SW 1271 (cell line): ENCODE measurements at regions not wholly inside any gene's neighbourhood (a gene's known extent, or its start where the extent isn't known, plus 50 kb on each side); places are given as distances from the start of the nearest gene placed in this dataset.

Experiments
- DNase-seq, 2 experiments: peaks; one replicate each; lab custom pipeline; 2025; lab: John Stamatoyannopoulos, UW

DNA sequence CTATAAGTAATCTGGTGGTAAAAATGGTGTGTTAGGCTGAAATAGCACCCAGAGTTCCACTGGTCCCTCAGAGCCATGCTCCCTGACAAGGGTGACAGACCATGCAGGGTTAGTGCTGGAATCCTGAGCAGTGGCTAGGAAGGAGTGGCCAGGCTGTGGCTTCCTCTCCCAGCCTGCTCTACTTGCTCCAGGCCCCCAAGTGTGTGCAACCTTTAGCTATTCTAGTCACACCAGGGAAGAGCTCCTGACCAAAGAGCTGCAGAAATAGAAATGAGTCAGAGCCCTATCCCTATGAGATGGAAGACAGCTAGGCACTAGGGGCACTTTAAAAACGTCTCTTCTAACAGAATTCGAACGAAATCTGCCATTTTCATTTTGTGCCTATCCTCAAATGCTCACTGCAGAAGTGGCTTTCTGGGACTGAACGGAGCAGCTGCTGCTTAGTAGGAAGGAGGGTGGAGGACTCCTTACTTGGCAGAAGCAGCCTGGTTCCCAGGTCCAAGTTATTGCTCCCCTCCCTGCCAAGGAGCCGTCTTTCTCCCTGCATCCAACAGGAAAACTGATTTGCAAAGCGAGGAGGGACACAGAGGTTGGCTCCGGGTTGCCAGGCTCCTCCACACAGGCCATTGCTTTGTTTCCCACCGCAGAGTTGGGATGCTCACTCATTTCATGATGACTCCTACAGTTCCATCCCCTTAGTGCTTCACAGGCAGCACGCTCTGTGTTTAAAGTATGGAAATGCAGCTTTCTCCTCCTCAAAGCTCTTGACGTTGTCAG lies 754.5 kb downstream of the C6orf118 start:
- DNase-seq, result no peak

DNA sequence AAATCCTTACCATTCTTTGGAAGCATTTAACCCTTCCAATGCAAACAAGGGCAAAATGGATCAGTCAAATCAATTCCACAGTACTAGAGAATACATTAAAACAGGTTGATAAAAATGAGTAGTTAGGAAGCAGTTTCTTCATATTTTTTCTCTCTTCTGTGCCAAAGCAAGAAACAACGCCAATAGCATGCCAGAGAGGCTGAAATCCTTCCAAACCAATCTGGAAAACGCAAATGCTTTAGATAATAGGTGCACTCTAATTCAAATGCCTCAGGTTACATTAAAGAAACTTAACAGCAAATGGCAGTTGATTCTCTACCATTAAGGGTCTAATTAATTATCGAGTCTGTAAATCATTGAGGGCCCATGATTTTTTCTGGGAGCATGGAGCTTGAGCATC lies 755.2 kb downstream of the C6orf118 start:
- no peak for DNase-seq

GRCh38 chr6:164551706-164552105 lies 757.7 kb downstream of the C6orf118 start:
- DNase-seq, result no peak

DNA sequence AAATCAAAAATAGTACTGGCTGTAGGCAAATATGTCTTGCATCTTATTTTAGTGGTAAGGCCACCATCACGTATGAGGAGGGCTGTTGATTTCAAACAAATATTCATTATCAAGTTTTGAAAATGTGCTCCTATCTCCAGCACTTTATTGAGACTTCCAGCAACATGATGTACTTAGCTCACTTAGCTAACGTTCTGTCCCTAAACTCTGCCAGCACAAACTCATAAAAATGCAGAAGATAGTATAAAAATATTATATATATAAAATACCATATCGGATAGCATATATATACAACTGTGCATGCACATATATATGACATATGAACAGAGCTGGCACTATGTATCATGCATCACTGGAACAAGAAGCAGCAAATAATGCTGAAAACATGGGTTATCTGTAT lies 762.3 kb downstream of the C6orf118 start:
- no peak for DNase-seq

DNA sequence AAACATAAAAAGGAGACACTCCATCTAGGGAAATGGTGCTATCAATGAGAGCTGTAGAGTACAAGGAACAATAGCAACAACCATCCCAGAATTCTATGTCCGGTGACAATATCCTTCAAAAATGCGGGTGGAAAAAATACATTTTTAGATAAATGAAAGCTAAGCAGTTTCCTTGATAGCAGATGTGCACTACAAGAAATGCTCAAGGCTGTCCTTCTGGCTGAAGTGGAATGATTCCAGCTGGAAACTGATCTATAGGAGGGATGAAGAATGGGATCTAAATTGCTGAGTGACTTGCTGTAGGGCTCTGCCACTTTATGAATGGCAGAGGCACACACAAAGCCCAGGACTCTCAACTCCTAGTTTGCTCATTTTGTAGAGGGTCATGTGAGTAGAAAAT lies 763.1 kb downstream of the C6orf118 start:
- no peak for DNase-seq

- DNase-seq, result no peak
Observed at GRCh38 chr6:164534070-164534766, 775.2 kb downstream of the C6orf118 start.

DNA sequence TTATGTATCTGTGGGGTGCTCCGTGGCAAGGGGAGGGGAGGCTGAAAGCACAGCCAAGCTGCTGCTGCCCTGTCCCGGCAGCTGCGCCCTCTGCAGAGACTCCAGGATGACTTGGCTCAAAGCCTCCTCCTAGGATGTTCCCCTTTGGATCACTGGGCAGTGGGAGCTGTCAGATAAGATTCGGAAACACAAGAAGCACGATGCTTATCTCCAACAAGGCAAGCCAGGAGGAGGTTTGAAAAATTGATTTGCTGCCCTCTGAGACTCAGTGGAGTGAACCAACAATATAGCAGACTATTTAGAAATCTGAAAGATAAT lies 776.4 kb downstream of the C6orf118 start:
- no peak for DNase-seq

DNA sequence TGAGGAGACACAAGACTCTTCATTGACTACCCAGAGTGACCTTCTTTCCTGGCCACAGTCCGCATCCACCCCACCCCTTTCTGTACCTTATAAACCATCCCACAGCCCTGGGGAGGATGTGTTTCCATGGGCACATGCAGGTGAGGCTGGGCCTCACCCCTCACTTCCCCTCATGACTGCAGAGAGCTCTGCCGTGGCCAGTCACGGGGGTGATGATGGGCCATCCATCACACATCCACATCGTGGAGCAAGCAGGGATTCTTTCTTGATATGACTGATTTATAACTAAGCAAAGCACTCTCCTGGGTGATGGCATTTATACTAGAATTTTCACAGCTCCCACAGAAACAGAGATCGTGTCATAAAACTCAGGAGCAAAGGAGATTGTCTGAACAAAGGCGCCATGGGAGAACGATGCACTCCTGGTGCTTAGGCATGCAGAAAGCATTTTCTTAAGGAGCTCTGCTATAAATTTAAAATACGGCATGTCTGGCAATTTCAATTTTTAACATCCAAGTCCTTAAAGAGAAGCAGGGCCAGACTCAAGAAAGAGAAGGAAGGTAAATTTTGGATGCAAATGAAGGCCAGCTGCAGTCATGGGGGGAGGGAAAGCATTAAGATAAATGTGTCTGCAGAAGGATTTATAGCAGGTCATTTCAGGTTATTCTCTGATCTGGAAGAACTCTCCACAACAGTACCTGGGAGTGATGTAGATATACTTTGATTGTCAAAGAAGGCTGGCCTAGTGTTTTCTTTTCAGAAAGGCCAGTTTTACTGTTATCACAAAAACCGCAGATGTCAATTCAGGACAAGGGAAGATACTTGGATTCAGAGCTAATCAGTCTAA lies 777.0 kb downstream of the C6orf118 start:
- no peak for DNase-seq

GRCh38 chr6:164531736-164532135 lies 777.7 kb downstream of the C6orf118 start:
- DNase-seq, result no peak

GRCh38 chr6:164528539-164528938 lies 780.9 kb downstream of the C6orf118 start:
- no peak for DNase-seq

GRCh38 chr6:164523087-164523654 lies 786.2 kb downstream of the C6orf118 start:
- no peak for DNase-seq

DNA sequence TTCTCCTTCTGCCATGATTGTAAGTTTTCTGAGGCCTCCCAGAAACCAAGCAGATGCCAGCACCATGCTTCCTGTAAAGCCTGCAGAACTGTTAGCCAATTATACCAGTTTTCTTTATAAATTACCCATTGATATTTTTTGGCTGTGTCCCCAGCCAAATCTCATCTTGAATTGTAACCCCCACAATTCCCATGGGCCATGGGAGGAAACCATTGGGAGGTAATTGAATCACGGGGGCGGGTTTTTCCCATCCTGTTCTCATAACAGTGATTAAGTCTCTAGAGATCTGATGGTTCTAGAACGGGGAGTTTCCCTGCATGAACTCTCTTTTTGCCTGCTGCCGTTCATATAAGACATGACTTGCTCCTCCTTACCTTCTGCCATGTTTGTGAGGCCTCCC lies 788.5 kb downstream of the C6orf118 start:
- DNase-seq, result no peak

DNA sequence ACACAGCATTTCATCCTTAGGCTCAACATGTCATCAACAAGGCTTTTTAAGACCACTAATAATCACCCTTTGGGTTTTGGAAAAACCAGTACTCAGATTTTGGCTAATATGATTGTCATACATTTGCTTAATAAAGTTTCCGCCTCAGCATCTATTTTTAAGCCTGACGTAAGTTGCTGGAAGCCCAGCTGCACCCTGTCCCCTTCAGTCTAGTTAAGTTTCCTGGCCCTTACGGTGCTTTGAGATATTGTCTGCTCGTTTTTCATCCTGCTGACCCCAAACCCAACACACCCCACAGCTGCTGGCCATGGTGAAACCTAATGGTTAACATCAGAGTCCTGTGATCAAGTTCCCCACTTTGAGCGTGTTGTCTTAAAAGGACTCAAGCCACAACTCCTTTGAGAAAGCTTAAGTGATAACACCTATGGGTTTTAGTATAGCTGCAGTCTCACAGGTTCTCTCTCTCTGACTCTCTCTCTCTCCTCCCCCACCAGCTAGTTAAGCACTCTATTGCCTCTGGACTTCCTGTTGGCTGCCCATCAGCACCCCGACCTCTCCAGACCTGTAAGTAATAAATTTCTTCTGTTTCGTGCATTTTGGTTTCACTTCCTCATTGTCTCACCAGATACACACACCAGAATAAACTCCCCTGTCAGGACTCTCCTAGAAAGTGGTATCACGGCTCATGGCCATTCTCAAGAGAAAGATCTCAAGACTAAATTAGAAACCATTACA lies 802.0 kb downstream of the C6orf118 start:
- DNase-seq, result no peak

DNA sequence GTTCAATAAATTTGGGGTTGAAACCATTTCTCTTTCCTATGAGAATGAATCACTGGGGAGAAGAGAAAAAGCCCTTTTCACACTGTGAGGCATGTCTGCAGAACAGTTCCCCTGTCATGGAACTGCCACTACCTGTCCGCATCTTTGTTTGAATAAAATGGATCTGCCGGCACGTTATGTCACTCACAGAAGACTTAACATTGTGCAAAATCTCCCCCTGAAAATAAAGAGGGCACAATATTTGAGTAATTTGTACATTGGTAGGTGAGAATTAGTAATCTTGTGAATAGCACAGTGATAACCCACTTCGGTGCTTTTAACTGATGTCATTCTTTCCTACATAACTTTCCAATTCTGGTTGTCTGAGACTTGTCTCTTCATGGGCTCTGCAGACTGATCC lies 804.0 kb downstream of the C6orf118 start:
- DNase-seq, result no peak

GRCh38 chr6:164502833-164503232 lies 806.6 kb downstream of the C6orf118 start:
- DNase-seq, result no peak

DNA sequence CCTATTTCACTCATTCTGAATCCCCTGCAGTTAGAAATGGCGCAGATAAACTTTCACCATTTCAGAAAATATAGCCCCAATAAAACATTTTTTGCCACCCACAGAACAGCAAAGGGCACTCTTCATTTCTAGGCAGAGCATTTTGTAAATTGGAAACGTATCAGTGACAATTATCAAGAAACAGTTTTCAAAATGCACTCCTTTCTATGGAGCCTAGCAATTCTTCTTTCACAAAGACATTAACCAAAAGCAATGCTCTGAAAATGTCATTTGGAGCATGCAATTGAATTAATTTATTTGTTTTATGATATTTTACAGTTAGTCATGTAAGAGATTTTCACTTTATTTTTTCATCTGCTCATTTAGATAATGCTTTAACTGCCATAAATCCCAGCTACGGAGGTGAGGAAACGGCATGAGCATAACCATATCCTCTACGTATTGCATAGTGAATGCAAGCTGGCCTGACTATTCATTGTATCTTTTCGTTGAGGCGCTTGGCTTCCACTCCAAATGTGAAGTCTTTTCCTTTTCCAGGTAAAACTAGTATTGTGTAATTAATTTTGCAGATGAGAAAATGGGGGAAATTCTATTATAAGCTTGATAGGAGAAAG lies 813.4 kb downstream of the C6orf118 start:
- DNase-seq, result no peak

- DNase-seq, result no peak
Observed at GRCh38 chr6:164478426-164478825, 831.0 kb downstream of the C6orf118 start.

DNA sequence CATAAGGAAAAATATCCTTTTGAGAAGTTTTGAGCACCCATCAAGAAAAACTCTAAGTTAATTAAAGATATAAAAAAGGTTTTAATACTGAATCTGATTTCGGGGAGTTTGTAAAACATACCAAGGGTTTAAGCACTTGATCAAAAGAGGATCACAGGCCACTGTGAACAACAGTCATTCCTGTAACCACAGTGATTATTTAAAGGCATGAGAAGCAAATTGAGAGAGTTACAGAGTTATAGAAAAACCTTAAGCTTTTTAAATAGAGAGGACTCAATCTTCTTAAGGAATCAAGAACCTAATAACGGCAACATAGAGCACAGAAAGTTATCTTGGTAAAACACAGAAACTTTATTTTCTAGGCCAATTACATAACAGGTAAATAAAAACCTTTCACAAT lies 831.6 kb downstream of the C6orf118 start:
- no peak for DNase-seq

- DNase-seq, result no peak
Observed at GRCh38 chr6:164477101-164477500, 832.3 kb downstream of the C6orf118 start.

GRCh38 chr6:164469276-164469949 lies 840.0 kb downstream of the C6orf118 start:
- DNase-seq, result no peak

GRCh38 chr6:164455835-164456234 lies 853.6 kb downstream of the C6orf118 start:
- DNase-seq, result no peak
